ENCODE measurements at regions not wholly inside any gene's neighbourhood (a gene's known extent, or its start where the extent isn't known, plus 50 kb on each side); places are given as distances from the start of the nearest gene placed in this dataset.

DNA sequence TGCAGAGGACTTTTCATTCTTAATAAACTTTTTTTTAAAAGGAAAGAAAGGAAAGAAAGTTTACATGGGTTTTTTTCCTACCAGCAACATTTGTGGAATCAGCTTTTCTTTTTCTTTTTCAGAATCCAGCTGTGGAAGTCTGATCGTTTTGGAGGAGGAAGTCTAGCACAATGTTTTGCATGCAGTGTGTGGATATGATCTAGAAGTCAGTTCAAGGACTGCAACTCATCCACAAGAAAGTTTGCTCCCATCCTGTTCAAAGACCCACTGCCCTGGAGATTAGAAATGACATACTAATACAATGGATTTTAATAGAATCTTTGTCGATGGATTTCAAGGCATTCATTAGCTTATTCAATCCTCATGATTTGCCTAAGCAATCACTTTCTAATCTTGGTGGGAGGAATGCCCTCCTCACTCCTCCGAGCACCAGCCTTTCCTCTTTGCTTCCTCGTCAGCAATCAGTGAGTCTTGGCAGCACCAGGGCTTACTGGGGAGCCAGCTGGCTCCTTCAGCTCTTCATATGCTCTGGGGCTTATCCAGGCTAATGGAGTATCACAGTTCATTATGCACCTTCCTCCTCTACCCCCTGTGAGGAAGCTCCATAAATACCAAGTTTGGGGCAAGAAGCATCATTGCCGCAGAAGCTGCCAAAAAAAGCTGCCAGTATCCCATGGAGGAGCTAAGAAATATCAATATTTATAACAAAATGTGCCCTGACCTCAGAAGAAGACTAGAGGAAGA is 392.3 kb upstream of the PKN2 start:
- no peak for TF ChIP-seq CTCF (IDR thresholded peaks at IDR 0.05; ENCODE audit: borderline replicate concordance, control extremely low read depth, extremely low read depth, insufficient read depth, missing control alignments)
- no peak for DNase-seq (ENCODE audit: low spot score)
- in situ Hi-C loops (cut with MboI; ENCODE audit: low sequenced_read_pairs, unreplicated experiment) = no loop called here

DNA sequence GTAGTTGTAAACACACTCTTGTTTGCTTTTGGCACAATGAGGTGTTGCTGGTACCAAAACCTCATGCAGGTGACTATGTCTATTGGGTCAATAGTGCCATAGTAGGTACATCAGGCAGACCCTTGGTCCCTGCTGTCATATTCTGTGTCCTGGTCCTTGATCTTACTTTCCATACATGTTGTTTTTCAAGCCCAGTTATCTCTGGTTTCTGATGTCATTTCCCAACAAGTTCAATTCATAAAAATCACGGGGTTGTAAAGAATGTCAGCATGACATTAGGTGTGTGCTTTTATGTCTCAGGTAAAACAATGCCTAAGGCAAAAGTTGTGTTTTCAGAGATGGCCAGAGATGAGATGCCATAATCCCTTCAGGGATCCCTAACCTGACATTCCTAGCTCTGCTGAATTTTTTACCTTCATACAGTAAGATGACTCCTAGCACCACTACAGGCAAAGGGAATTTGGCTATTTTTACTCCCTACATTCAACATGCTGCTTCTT is 390.3 kb upstream of the PKN2 start:
- in situ Hi-C loops (cut with MboI; ENCODE audit: low sequenced_read_pairs, unreplicated experiment) = no loop called here
- TF ChIP-seq CTCF (IDR thresholded peaks at IDR 0.05; ENCODE audit: borderline replicate concordance, control extremely low read depth, extremely low read depth, insufficient read depth, missing control alignments) = no peak
- DNase-seq (ENCODE audit: low spot score) = no peak

GRCh38 chr1:88296227-88296626 is 387.8 kb upstream of the PKN2 start:
- in situ Hi-C loops (cut with MboI; ENCODE audit: low sequenced_read_pairs, unreplicated experiment) = no loop called here
- no peak for TF ChIP-seq CTCF (IDR thresholded peaks at IDR 0.05; ENCODE audit: borderline replicate concordance, control extremely low read depth, extremely low read depth, insufficient read depth, missing control alignments)
- DNase-seq (ENCODE audit: low spot score) = no peak

GRCh38 chr1:88296642-88297041 is 387.4 kb upstream of the PKN2 start:
- TF ChIP-seq CTCF (IDR thresholded peaks at IDR 0.05; ENCODE audit: borderline replicate concordance, control extremely low read depth, extremely low read depth, insufficient read depth, missing control alignments) = no peak
- in situ Hi-C loops (cut with MboI; ENCODE audit: low sequenced_read_pairs, unreplicated experiment) = no loop called here
- DNase-seq (ENCODE audit: low spot score) = no peak

- no peak for TF ChIP-seq CTCF (IDR thresholded peaks at IDR 0.05; ENCODE audit: borderline replicate concordance, control extremely low read depth, extremely low read depth, insufficient read depth, missing control alignments)
- in situ Hi-C loops (cut with MboI; ENCODE audit: low sequenced_read_pairs, unreplicated experiment) = no loop called here
- DNase-seq (ENCODE audit: low spot score) = no peak
Observed at GRCh38 chr1:88298506-88298905, 385.6 kb upstream of the PKN2 start.

DNA sequence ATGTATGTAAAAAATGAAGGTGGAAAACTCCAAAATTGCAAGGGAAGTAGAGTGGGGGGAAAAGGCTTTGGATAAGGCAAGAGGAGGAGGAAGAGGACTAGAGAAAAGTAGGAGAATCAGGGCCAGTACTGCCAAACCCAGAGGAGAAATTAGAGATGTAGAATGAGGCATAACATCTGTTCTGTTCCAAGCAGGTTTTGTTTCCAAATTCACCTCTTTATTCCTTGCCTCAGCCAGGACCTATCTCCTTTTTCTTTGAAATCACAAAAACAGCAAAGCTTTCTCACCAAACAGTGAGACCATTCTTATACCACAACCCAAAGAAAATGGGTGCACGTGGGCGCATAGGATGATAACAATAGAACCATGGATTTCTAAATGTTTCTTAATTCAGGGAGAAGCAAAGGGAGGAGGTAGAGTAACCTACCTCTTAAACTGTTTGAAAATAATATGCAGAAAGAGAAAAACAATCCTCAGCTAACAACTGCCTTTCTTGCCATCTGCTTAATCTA is 383.3 kb upstream of the PKN2 start:
- no peak for TF ChIP-seq CTCF (IDR thresholded peaks at IDR 0.05; ENCODE audit: borderline replicate concordance, control extremely low read depth, extremely low read depth, insufficient read depth, missing control alignments)
- in situ Hi-C loops (cut with MboI; ENCODE audit: low sequenced_read_pairs, unreplicated experiment) = no loop called here
- no peak for DNase-seq (ENCODE audit: low spot score)
